ENCODE measurements at regions not wholly inside any gene's neighbourhood (a gene's known extent, or its start where the extent isn't known, plus 50 kb on each side); places are given as distances from the start of the nearest gene placed in this dataset.

DNA sequence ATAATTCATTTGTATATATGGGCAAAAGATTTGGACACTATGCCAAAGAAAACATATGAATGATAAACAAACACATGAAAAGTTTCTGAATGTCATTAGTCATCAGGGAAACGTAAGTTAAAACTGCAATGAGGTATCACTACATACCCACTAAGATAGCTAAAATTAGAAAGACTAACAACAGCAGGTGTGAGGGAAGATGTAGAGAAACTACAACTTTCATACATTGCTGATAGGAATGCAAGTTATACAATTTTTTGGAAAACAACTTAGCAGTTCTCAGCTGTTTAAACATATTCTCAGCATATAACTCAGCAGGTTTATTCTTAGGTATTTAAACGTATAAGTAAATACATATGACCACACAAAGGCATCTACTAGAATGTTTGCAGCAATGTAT, 563.5 kb upstream of the KLHL29 start:
- no peak for DNase-seq (ENCODE audit: low spot score in 2 of 2)
- no peak for FAIRE-seq

DNA sequence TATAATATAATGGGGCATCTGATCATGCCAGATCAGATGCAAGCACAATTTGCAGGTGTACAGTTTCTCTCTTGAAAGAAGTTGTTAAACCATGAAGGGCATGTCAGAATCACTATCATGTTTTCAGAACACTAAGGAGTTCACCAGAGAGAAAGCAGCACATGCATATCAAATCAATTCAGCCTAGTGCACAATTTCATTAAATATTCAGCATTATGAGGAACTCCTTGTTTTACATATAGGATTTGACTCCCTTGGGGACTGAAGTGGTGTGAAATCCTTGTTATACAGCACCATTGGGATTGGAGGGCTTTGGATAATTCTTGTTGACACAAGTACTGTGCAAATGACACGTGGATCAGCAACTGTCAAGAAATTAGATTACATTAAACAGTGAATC, 562.1 kb upstream of the KLHL29 start:
- DNase-seq (ENCODE audit: low spot score in 2 of 2) = no peak
- FAIRE-seq = no peak

DNA sequence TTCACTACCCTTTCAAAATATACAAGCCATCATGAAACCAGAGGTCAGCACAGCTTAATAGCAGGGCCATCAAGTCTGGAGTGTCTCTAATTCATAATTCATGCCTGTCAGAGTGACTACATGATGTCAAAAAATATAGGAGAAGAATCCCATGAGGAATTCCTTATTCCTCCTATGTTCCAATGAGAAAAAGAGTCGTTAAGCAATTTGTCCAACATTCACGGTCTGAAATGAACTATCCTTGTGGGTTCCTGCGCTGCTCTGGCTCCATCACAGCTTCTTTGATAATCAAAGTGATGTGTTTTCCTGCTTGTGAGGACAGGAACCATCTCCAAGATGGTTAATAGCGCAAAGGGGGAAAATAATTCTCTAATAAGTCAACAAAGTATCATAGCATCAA, 560.4 kb upstream of the KLHL29 start:
- DNase-seq (ENCODE audit: low spot score in 2 of 2) (no peak), FAIRE-seq (no peak)

DNA sequence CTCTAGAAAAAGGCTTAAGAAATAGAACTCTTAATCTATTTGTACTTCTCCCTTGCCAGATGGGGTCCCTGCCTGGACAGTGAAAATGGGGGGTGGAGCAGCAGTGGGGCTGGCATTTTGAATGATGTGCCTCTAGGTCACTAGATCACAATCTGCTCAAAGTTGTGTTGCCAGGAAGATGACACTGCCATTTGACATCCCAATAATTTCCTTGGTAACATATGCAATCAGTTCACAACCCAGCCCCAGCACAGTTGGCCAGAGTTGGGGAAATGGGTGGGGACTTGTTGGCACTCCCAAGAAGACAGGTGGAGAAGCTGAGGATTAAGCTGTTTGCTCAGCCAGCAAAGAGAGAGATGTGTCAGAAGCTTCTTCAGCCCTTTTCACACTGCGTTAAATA, 558.3 kb upstream of the KLHL29 start:
- FAIRE-seq = no peak

DNA sequence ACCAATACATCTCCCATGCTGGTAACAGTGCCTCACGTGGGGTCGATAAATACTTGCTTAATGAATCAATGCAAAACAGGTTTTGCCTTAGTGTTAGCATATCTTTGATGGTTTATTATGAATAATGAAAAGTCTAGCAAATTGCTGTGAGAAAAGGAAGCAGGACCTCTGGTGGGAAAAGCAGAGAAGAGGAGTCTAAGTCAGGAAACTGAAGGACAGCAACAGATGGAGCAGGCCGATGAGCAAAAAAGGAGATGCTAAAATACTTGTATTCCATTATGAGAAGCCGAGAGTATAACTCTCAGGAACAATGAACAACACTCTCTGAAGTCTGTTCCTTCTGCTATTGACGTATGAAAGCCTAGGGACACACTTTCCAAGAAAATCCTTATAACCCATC, 555.2 kb upstream of the KLHL29 start:
- no peak for FAIRE-seq

More for the DNA sequence above, 558.3 kb upstream of the KLHL29 start:
- DNase-seq (ENCODE audit: low spot score in 2 of 2) = no peak

DNA sequence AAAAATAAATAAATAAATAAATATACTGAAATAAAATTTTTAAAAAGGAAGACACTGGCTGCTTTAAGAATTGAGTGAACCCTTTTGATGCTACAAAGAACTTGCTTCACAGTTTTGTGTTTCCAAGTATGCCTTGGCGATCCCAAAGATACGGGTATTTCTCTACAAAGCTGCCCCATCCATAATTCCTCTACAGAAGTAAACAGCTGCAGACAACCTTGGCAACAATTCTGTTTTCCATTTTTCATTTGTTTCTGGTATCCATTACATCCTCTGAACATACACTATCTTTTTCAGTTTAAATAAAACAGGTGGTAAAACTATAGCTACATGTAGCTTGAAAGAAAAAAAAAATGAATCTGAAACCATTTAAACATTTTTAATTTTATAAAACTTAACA, 552.8 kb upstream of the KLHL29 start:
- DNase-seq (ENCODE audit: low spot score in 2 of 2) (no peak), FAIRE-seq (no peak)

More for the DNA sequence above, 555.2 kb upstream of the KLHL29 start:
- DNase-seq (ENCODE audit: low spot score in 2 of 2) = no peak

DNA sequence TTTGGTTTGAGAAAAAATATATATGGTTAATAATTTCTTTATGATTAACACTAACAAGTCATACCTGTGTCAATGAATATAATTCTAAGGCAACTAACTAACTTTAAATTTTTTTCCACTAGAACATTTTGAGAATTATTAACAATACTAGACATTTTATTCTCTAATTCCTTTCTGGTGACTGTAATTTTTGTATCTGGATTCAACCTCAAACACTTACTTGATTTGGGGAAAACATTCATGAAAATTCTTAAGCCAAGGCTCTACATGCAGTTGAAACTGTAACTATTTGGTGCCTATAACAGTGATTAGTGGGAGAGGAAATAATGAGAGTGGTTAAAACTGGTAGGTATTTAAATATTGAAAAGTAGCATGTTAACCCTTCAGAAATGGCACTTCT, 546.5 kb upstream of the KLHL29 start:
- FAIRE-seq (no peak), DNase-seq (ENCODE audit: low spot score in 2 of 2) (no peak)

DNA sequence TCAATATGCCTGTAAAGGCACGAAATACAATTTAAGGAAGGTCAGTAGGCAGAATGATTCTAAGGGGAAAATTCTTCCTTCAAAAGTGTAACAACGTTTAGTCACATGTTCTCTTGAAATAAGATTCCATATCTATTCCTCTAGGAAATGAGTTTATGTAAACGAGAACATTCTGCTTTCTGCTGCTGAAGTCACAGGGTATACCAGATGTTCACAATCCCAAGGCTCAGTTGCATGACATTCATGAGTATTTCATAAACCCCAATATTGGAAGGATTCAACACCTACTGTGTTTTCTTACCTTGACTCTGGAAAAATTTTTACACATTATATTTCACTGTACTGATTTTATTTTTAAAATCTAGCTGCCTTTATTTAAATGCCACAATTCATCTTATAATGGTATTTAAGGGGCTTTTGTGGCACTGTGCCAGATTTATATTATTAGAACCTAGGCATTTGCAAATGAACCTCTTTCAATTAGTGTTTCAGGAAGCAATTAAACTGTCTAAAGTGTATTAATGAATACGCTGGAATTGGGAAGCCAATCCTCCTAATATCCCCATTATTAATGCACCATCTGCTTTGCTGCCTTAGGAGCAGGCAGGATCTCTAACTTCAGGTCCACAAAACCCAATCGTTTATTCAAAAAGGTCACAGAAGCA, 542.6 kb upstream of the KLHL29 start:
- FAIRE-seq (no peak), DNase-seq (ENCODE audit: low spot score in 2 of 2) (no peak)

DNA sequence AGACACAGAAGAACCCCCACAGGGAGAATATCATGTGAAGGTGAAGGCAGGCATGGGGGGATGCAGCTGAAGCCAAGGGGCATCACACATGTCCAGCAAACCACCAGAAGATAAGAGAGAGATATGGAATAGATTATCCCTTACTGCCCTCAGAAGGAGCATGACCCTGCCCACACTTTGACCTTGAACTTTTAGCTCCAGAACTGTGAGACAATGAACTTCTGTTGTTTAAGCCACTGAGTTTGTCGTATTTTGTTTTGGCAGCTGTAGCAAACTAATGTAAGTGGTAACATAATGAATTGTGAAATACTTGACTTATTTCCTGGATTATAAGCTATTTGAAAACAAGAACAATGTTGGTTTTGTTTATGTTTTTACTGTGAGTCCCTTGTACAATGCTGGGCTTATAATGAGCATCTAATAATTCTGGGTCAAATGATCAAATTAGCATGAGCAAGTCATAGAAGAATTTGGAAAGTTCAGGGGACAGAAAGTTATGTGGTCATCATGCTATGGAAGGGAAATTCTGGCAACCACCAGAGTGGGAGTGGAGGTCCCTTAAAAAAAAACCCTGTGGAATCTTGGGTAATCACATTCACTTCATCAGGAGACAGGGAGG, 541.0 kb upstream of the KLHL29 start:
- FAIRE-seq (no peak), DNase-seq (ENCODE audit: low spot score in 2 of 2) (no peak)

DNA sequence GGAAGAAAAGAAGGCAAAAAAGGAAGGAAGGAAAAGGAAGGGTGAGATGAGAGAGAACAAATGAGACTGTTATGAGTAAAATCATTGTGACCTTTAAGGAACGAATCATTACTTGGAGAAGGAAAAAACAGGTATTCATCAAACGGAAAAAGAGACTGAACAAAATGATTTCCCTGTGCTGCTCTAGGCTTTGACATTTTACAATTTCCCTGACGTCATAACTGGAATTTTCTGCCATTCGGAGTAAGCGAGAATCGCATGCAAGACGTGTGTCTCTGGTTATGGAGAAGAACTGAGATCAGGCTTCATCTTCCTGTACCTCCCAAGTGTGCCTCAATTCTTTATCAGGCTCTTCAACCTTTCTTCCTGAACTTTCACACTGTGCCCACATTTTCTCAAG, 534.7 kb upstream of the KLHL29 start:
- no peak for FAIRE-seq

DNA sequence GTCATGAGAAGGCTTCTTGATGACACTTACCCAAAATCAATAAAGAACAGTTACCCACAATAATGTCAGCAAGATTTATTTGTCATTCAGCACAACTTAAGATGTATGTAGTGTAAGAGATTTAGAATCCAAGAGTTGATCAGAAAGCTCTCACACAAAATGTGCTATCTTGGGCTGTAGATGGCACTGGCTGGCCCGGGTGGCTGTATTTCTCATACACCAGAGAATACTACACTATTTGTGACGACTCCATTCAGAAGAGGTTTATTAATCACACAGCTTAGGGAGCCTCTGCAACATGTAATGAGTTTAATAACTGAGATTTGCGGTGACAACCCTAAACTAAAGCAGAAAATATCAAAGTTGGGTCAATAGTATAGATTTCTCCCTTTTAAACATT, 530.4 kb upstream of the KLHL29 start:
- DNase-seq (ENCODE audit: low spot score in 2 of 2) (no peak), FAIRE-seq (no peak)

More for the DNA sequence above, 534.7 kb upstream of the KLHL29 start:
- DNase-seq (ENCODE audit: low spot score in 2 of 2) = no peak

DNA sequence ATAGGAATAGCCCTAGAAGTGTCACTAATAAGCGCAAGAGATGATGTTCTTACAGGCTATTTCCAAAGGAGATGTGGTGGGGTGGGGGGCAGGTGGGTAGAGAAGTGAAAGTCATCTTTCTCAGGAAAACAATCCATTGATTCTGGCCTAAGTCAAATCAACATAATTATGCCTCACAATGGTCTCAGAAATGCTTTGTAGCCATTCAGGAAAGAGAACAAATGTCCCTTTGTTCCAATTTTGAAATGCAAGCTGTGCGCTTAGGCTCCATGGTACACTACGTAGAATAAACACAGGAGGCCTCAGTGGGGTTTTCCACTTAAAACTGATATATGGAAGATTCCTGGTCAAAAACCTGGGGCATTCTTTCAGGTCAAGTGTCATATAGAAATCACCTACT, 529.9 kb upstream of the KLHL29 start:
- FAIRE-seq = no peak
- peak in 1 of 2 donors; percentile 7 for DNase-seq (ENCODE audit: low spot score in 2 of 2)

DNA sequence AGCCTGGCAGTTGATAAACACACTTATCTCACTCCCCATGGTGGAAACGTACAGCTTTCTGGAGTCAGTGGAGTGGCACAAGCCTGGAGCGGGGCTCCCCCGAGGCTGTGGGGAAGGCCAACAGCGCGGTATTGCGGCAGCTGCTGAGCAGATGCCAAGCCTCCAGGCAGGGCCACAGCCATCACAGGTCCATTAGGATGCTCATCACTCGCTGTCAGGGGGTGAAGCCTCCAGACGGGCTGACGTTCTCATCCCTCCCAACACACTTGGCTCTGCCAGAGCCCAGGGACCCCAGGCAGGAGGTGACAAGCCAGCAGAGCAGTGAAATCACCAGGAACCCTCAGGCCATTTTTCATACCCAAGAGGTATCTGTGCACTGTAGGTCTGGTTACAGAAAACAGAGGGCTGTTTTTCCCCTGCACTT, 529.2 kb upstream of the KLHL29 start:
- no peak for FAIRE-seq

DNA sequence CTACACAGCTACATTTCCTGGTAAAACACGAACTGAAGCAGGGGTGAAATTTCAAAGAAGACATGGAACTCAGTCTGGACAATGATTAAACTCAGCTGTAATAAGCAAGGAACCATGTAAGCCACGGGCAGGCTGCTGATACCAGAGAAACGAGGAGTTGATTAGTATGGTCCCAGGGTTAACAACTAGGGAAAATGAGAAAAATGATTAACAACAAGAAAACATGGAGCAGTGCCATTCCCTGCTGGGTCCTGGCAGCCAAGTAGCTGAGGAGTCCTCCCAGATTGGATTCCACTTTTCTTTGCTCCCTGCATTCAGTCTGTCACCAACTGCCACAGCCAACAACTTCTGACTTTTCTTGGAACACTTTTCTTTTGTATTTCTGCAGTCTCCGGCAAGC, 517.0 kb upstream of the KLHL29 start:
- no peak for DNase-seq (ENCODE audit: low spot score in 2 of 2)

More for the DNA sequence above, 529.2 kb upstream of the KLHL29 start:
- DNase-seq (ENCODE audit: low spot score in 2 of 2) = no peak

DNA sequence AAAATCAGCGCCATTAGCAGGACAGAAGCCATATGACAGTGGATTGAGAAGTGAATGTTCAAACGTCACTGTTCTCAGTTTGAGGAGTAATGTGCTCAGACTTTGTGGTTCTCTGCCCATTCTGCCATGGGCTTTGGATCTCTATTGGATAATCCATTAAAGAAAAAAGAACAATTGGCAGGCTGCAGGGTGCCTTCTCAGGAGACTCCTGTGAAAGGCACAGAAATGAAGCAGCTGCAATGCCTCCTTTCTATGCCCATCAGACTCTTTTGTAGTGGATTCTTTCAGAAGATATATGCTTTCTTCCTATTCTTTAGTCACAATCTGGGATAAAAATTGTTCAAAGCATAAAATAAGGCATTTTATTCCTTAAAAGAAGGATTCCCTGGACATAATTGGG, 506.9 kb upstream of the KLHL29 start:
- no peak for DNase-seq (ENCODE audit: low spot score in 2 of 2)

More for the DNA sequence above, 517.0 kb upstream of the KLHL29 start:
- FAIRE-seq = no peak

DNA sequence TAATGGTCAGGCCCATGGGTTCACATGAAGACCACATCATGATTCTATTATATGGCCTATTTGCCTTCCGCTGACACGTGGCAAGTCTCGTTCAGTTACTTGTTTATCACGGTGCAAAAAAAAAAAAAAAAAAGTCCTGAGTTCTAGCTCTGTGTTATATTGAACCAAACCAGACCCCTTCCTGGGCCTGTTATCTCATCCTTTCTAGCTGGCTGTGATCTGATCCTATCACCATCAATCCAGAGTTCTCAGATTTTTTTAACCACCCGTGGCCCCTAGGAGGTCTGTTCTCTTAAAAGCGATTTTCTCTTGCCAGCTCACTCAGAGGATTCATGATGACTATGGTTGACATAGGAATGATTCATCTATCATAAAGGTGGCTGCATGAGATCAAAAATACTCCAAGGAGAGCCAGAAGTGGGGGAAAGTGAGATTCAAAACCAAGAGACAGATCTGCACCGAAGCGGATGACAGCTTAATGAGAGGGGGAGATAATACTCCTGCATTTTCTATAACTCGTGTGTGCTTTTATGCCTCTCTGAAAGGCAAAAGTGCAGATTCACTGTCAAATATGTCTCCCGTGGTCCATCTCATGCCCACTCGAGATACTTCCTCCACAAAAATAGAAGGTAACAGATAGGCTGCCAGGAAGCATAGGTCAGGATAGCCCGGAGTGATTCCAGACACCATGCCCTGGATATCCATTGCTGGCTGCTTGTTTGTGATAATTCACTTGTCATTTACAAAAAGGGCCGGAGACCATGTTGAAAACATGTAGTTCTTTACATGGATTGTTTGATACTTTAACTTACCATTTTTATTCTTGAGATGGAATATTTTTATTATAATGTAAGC, 505.7 kb upstream of the KLHL29 start:
- no peak for FAIRE-seq
- DNase-seq (ENCODE audit: low spot score in 2 of 2) = no peak

More for the DNA sequence above, 506.9 kb upstream of the KLHL29 start:
- FAIRE-seq = no peak

DNA sequence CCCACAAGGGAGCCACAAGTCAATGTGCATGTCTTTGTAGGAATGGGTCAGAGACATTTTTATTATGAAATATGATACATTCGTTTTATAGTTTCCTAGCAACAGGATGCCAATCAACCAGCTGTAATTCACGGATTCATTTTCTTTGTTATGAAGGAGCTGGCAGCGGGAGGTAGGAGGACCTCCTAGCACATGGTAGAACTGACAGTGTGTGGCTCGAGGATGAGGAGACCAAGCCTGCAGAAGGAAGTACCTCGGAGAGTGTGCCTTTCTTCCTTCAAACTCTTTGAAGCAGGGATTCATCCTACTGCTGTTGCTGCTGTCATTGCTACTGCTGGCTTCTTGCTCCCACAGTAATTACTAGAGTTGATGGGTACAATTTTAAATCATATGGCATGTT, 504.8 kb upstream of the KLHL29 start:
- DNase-seq (ENCODE audit: low spot score in 2 of 2) (no peak), FAIRE-seq (no peak)

DNA sequence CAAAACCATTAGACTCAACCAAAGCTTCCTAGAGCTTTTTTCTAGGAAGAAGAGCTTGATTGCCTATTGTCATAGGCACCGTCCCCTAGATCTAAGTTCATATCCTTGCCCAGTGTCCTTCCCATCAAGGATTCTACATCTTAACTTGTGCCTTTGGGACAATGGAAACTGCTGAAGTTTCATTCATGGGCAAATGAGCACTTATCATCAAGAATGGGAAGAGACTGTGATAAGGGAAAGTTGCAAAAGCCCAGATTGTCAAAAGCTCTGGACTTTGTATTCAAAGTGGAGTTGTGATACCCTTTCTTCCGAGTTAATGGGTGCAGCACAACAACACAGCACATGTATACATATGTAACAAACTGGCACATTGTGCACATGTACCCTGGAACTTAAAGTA, 503.0 kb upstream of the KLHL29 start:
- no peak for DNase-seq (ENCODE audit: low spot score in 2 of 2)
- no peak for FAIRE-seq

DNA sequence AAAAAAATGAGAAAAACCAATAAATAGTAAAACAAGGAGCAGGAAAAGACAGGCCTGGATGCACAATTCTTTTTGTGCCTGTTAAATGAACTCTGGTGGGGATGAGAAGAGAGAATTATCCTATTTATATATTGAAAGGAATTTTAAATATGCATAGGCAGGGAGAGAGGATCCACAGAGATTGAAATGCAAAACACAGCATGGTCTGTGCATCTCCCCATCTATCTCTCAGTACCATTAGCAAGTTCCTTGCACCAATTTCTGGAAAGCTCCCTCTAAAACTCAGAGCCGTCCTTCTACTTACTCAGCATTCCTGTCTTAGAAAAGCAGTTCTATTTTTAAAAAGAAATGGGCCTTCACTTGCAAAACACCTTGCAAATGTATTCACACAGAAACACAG, 502.3 kb upstream of the KLHL29 start:
- DNase-seq (ENCODE audit: low spot score in 2 of 2) = no peak

DNA sequence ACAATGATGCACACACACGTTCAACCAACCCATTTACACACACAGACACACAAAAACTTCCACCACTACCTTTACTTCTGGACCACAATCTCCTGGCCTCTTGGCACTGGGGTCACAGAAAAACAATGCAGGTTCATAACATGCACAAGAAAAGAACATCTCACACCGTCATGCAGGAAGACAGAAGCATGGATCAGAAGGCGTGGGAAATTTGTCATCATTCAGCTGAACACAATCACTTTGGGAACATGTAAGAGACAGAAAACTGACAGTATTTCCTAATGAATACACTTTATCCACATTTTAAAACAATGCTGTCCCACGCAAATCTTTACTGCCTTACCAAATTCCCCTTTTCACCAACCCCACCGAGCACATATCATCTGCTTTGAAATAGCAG, 501.9 kb upstream of the KLHL29 start:
- FAIRE-seq (no peak), DNase-seq (ENCODE audit: low spot score in 2 of 2) (no peak)

More for the DNA sequence above, 502.3 kb upstream of the KLHL29 start:
- no peak for FAIRE-seq

DNA sequence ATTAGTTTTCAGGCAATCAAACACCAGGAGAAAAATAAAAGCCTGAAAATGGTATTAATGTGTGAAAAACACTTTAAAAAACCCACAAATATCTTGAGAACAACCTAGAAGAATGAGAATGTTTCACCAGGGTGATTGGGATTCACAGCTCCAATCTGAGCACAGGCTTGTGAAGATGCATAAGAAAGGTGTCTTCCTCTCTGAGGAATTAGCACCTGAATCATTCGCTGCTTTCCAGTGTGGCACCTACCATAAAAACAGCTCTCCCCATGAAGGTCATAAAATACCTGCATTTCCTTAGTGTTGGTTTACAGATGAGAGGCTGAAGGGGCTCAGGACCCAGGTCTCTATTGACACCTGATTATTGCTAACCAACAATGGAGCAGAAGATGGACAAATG, 499.7 kb upstream of the KLHL29 start:
- FAIRE-seq = no peak
- DNase-seq (ENCODE audit: low spot score in 2 of 2) = no peak

Data from frontal cortex (tissue), 3 donors.